ENCODE measurements at regions not wholly inside any gene's neighbourhood (a gene's known extent, or its start where the extent isn't known, plus 50 kb on each side); places are given as distances from the start of the nearest gene placed in this dataset.
"Not testable (repeated sequence)": the region's sequence is repeated elsewhere in the genome, so short reads cannot be mapped to it uniquely, and the experiment has no call there.

DNA sequence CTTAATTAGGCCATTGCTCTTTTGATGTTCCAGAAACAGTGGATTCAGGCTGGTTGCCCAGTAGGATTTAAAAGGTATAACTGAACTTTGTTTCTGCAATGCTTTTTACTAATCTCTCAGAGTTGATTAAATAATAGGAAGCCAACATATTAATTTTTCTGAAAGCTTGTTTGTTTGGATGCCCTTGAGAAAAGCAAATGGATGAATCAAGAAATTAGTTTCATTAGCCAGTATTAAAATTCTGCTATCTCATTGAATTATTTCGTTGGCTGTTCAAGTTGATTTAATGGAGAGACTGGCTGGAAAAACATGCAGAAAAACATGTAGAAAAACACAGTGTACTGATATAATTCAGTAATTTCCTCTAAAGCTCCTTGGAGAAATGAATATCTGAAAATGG, 178.9 kb upstream of the THRB start:
- in situ Hi-C loops (cut with HindIII; ENCODE audit: low pct_unique_long_range_greater_than_20kb, low sequenced_read_pairs): no loop called here
- no peak for DNase-seq (ENCODE audit: low read depth, low spot score)

- no peak for DNase-seq (ENCODE audit: low read depth, low spot score)
- in situ Hi-C loops (cut with HindIII; ENCODE audit: low pct_unique_long_range_greater_than_20kb, low sequenced_read_pairs): no loop called here
Measured at GRCh38 chr3:24674261-24674660, 179.6 kb upstream of the THRB start.

DNA sequence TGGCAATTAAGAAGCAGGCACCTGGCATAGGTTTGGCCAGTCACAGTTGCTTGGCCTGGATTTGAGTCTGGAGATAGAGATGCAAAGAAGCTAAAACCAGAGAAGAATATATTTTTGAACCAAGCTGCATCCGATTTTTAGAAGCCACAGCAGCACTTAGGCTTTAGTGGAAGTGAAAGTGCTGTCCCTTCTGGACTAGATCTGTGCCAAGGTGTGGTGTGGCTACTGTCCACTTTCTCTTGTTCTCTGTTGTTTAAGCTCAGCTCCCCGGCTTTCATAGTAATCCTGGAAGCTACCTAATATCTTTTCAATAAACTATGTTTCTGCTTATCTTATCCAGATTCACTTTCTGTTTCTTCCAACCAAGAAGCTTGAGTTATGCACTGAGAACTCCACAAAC, 183.4 kb upstream of the THRB start:
- in situ Hi-C loops (cut with HindIII; ENCODE audit: low pct_unique_long_range_greater_than_20kb, low sequenced_read_pairs): no loop called here

GRCh38 chr3:24678421-24678865, 183.8 kb upstream of the THRB start:
- in situ Hi-C loops (cut with HindIII; ENCODE audit: low pct_unique_long_range_greater_than_20kb, low sequenced_read_pairs): no loop called here
- DNase-seq (ENCODE audit: low read depth, low spot score): peak; percentile 11

More for the DNA sequence above, 183.4 kb upstream of the THRB start:
- no peak for DNase-seq (ENCODE audit: low read depth, low spot score)

GRCh38 chr3:24679429-24679828, 184.8 kb upstream of the THRB start:
- DNase-seq (ENCODE audit: low read depth, low spot score): no peak
- in situ Hi-C loops (cut with HindIII; ENCODE audit: low pct_unique_long_range_greater_than_20kb, low sequenced_read_pairs): no loop called here

GRCh38 chr3:24680214-24680967, 185.7 kb upstream of the THRB start:
- peak; percentile 75 for DNase-seq (ENCODE audit: low read depth, low spot score)
- in situ Hi-C loops (cut with HindIII; ENCODE audit: low pct_unique_long_range_greater_than_20kb, low sequenced_read_pairs): no loop called here

- in situ Hi-C loops (cut with HindIII; ENCODE audit: low pct_unique_long_range_greater_than_20kb, low sequenced_read_pairs): no loop called here
- DNase-seq (ENCODE audit: low read depth, low spot score): no peak
Measured at GRCh38 chr3:24682141-24682547, 187.5 kb upstream of the THRB start.

- no peak for DNase-seq (ENCODE audit: low read depth, low spot score)
- in situ Hi-C loops (cut with HindIII; ENCODE audit: low pct_unique_long_range_greater_than_20kb, low sequenced_read_pairs): no loop called here
Measured at GRCh38 chr3:24683090-24683489, 188.4 kb upstream of the THRB start.

DNA sequence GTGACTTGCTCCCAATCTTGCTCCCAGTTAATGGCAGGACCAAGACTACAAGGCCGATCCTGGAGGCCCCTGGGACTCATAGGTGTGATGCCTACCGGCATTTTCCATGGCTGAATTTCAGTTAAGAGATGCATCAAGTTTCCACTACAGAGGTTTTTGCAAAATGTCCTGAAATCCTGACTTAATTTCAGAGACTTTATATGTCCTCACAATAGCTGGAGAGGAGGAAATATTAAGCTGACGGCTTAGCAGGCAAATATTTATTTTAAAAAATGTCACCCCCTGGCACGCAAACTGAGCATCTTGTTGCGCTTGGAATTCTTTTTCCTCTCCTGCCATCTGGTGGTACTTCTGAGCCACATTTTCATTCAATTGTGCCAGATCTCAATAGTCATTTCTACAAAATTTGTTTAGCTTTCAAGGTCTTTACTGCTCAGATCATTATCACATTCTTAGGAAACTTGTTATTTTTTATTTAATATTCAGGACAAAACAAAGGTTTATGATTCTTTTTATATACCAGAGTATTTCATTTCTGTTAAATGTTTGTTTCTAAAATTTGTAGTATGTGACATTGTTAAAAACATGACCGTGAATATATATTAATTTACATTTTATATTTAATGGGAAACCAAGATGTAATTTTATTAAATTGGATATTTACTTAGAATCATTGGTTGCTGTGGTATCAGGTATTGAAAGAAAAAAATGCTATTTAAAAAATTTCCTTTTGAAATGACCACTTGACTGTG, 189.2 kb upstream of the THRB start:
- in situ Hi-C loops (cut with HindIII; ENCODE audit: low pct_unique_long_range_greater_than_20kb, low sequenced_read_pairs): no loop called here
- peak; percentile 49 for DNase-seq (ENCODE audit: low read depth, low spot score)

DNA sequence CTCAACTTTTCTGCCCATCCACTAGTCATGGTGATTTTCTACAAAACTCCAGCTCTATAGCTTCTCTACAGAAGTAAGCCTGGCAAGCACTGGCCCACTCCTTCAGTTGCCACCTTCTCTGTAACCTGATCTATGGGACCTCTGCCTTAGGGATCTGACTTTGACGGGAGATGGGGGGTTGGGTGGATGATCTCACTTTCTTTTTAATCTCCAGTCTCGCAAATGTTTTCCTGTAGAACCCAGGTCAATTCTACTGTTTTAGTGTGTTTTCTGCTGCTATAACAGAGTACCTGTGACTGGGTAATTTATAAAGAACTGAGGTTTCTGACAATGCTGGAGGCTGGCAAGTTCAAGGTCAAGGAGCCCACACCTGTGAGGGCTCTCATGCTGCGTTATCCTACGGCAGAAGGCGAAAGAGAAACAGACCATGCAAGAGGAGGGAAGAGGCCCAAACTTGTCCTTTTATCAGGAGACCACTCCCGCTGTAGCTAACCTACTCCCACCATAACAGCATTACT, 189.9 kb upstream of the THRB start:
- in situ Hi-C loops (cut with HindIII; ENCODE audit: low pct_unique_long_range_greater_than_20kb, low sequenced_read_pairs): no loop called here

DNA sequence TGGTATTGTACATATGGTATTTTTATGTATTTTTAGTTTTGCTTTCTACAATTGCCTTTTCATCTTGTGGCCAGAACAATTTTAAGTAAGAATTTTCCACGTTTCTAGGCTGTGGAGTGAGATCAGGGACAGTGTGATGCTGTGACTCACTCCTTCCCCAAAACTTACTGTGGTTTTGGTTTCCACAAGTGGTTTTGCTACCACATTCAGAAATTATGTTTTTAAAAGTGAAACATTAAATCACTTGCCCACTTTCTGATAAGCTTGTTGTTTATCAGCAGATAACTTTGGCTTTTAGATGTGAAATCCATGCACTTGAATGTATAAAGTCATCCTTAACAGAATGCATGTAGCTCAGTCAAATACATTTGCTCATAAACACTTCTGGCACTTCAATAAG, 192.2 kb upstream of the THRB start:
- DNase-seq (ENCODE audit: low read depth, low spot score): no peak
- in situ Hi-C loops (cut with HindIII; ENCODE audit: low pct_unique_long_range_greater_than_20kb, low sequenced_read_pairs): no loop called here

More for the DNA sequence above, 189.9 kb upstream of the THRB start:
- DNase-seq (ENCODE audit: low read depth, low spot score): no peak

DNA sequence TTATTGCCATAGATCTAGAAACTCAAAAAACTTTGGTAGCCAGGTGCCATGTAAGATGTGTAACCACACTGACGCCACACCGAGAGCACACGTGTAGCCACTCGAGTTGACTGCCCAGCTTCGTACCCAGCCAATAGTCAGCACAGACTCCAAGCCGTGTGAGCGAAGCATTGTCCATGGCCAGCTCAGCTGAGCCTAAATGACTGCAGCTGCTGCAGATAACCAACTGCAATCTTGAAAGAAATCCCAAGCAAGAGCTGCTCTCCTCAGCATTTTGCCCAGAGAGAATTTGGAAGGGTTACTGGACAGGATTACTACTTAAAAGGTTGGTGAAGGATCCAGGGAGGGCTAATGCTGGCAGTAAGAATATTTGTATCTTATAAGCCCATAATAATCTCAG, 193.0 kb upstream of the THRB start:
- in situ Hi-C loops (cut with HindIII; ENCODE audit: low pct_unique_long_range_greater_than_20kb, low sequenced_read_pairs): no loop called here
- DNase-seq (ENCODE audit: low read depth, low spot score): no peak

- no peak for DNase-seq (ENCODE audit: low read depth, low spot score)
- in situ Hi-C loops (cut with HindIII; ENCODE audit: low pct_unique_long_range_greater_than_20kb, low sequenced_read_pairs): no loop called here
Measured at GRCh38 chr3:24688446-24689148, 193.9 kb upstream of the THRB start.

- no peak for DNase-seq (ENCODE audit: low read depth, low spot score)
- in situ Hi-C loops (cut with HindIII; ENCODE audit: low pct_unique_long_range_greater_than_20kb, low sequenced_read_pairs): no loop called here
Measured at GRCh38 chr3:24689353-24689752, 194.7 kb upstream of the THRB start.

GRCh38 chr3:24690777-24691176, 196.1 kb upstream of the THRB start:
- no peak for DNase-seq (ENCODE audit: low read depth, low spot score)
- in situ Hi-C loops (cut with HindIII; ENCODE audit: low pct_unique_long_range_greater_than_20kb, low sequenced_read_pairs): no loop called here

GRCh38 chr3:24699078-24699477, 204.4 kb upstream of the THRB start:
- in situ Hi-C loops (cut with HindIII; ENCODE audit: low pct_unique_long_range_greater_than_20kb, low sequenced_read_pairs); DNase-seq (ENCODE audit: low read depth, low spot score): not testable (repeated sequence)

- in situ Hi-C loops (cut with HindIII; ENCODE audit: low pct_unique_long_range_greater_than_20kb, low sequenced_read_pairs): no loop called here
- DNase-seq (ENCODE audit: low read depth, low spot score): no peak
Measured at GRCh38 chr3:24704496-24704895, 209.8 kb upstream of the THRB start.

DNA sequence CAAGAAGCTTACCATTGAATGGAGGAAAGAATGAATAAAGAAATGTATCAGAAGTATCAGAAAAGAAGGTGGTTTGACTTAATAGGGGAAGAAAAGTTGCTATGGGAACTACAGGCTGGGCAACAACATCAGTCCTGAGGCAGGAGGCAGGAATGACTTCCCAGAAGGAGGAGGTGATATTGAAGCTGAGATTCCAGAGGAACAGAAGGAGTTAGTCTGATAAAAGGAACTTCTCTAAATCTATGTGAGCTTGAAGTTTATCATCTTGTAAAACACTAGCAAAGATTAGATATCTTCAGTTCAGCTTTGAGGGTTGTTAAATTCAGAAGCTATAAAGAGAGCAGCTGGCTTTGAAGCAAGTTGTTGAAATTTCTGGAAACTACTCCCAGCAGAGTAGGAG, 213.3 kb upstream of the THRB start:
- DNase-seq (ENCODE audit: low read depth, low spot score): no peak
- in situ Hi-C loops (cut with HindIII; ENCODE audit: low pct_unique_long_range_greater_than_20kb, low sequenced_read_pairs): no loop called here

Data from SK-MEL-5 (cell line).